ENCODE measurements at regions not wholly inside any gene's neighbourhood (a gene's known extent, or its start where the extent isn't known, plus 50 kb on each side); places are given as distances from the start of the nearest gene placed in this dataset.
"Not testable (repeated sequence)": the region's sequence is repeated elsewhere in the genome, so short reads cannot be mapped to it uniquely, and the experiment has no call there.

GRCh38 chr4:124943145-124943889, 230.8 kb upstream of the ANKRD50 start:
- no peak for DNase-seq (ENCODE audit: low spot score)

DNA sequence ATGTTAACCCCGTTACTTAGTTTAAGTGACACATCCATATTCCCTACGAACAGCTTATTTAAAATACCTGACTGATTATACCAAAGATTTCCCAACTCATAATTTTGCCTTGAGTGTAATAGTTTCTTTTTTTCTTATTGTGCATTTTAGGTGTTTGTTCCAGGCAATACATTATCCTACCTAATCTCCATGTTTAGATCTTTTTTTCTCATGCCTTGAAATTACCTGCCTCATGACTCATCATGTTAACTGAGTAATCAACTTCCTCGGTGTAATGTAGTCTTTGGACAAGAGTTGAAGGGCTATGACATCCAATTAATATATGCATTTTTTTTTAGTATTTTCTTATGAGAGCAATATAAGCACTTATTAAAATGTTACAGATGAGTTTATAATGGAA, 228.7 kb upstream of the ANKRD50 start:
- DNase-seq (ENCODE audit: low spot score), result no peak

- DNase-seq (ENCODE audit: low spot score), result no peak
Observed at GRCh38 chr4:124940387-124940786, 227.9 kb upstream of the ANKRD50 start.

- no peak for DNase-seq (ENCODE audit: low spot score)
Observed at GRCh38 chr4:124939908-124940307, 227.4 kb upstream of the ANKRD50 start.

- no peak for DNase-seq (ENCODE audit: low spot score)
Observed at GRCh38 chr4:124938836-124939235, 226.3 kb upstream of the ANKRD50 start.

- no peak for DNase-seq (ENCODE audit: low spot score)
Observed at GRCh38 chr4:124937993-124938392, 225.5 kb upstream of the ANKRD50 start.

DNA sequence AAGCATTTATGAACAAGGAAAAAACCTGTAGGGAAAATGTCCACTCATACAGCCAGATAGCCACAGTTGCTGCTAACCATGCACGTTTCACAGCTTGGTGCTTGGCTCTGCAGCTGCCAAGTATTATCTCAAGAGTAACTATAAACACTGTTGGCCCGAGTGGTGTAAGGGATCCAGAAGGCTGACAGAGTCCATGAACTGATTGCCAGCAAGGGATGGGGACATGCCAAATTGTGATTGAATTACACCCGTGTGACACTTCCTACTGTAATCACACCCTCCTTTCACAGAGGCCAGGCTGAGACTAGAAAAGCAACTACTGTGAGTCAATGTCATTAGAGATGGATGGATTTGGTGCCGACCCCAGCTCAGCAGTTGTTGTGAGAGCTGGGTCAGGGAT, 223.9 kb upstream of the ANKRD50 start:
- DNase-seq (ENCODE audit: low spot score), result peak; percentile 9

DNA sequence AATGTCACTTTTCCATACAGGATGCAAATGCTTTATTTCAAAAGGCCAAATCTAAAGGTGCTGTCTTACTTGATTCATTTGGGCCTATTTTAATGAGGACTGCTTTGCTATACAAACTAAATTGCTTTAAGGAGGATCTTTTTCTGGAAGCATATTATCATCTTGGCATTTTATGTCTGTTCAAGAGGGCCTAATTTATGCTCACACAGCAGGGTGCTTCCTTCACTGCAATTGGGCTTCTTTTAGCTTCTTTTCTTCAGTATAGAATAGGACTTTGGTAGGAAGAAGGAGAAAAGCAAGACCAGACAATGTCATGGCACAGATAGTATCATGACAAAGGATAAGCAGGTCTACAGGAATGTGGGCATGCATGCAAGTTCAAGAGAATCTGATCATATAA, 222.4 kb upstream of the ANKRD50 start:
- no peak for DNase-seq (ENCODE audit: low spot score)

GRCh38 chr4:124933521-124933920, 221.0 kb upstream of the ANKRD50 start:
- DNase-seq (ENCODE audit: low spot score), result no peak

DNA sequence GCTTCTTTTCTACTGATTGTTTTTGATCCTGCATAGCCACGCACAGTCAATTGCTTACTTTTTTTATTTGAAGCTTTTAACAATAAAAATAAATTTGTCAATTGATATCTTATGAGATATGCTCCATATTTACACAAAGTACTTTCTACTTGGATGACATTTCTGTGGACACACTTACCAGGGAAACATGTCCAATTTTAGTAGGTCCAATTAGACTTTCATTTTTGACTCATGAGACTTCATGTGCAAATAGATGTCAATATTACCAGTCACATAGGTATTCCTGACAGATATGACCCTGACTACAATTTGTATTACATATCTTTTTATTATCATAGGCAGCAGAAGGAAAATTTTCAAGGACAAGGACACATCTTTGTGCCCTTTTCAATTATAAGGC, 219.9 kb upstream of the ANKRD50 start:
- DNase-seq (ENCODE audit: low spot score), result no peak

DNA sequence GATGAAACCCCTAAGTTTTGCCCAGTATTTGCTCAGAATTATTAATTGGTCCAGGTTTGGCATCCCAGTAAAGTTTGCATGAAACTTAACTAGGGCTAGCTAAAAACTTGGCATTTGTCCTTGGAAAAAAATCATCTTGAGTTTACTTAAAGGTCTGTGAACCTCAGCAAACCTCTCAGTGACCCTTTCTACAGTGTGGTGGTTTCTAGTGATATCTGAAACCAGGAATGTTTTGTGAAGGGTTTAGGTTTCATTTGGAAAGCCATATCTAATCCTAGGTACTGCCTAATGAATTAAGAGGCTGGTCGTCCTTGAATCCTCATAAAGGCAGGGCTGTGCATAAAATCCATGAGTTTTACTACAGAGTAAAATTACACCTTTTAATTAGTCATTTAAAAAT, 218.5 kb upstream of the ANKRD50 start:
- no peak for DNase-seq (ENCODE audit: low spot score)

DNA sequence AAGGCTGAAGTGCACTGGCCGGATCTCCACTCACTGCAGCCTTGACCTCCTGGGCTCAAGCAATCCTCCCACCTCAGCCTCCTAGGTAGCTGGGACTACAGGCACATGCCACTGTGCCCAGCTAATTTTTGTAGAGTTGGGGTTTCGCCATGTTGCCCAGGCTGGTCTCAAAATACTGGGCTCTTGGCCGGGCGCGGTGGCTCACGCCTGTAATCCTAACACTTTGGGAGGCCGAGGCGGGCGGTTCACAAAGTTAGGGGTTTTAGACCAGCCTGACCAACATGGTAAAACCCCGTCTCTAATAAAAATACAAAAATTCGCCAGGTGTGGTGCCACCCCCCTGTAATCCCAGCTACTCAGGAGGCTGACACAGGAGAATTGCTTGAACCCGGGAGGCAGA, 210.2 kb upstream of the ANKRD50 start:
- DNase-seq (ENCODE audit: low spot score), result not testable (repeated sequence)

- DNase-seq (ENCODE audit: low spot score), result no peak
Observed at GRCh38 chr4:124918559-124919122, 206.1 kb upstream of the ANKRD50 start.

DNA sequence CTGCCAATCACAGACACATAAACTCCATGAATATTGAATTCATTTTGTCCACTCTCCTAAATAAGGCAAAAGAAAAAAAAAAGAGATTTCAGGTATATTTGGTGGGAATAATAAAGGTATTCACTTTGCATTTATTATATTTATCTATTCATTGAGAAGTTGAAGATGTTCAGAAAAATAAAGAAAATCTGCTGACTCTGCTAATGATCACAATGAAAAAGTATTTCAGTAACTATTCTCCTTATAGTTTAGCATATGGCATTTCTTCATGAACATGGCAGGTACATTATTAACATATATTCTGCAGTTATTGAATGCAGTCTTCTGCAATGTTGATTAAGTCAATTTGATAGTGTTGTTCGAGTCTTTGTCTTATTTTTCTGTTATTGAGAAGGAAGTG, 202.5 kb upstream of the ANKRD50 start:
- DNase-seq (ENCODE audit: low spot score), result no peak

DNA sequence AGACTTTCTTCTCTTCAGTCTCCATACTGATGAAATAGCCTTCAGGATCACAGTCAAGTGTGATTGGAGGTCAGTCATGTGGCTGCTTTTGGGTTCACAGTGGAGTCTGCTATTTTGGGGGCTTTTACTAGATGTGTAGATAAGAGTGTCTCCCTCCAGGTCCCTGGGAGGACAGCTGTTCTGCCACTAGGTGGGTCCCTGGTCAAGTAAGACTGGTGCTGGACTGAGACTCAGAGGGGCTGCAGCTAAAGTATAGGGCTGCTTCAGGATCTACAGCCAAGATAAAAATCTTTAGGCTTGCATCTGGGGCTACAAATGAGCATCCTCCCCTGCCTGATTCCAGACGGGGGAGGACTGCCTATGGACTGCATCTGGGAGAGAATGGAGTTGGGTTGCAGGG, 200.7 kb upstream of the ANKRD50 start:
- DNase-seq (ENCODE audit: low spot score), result no peak

DNA sequence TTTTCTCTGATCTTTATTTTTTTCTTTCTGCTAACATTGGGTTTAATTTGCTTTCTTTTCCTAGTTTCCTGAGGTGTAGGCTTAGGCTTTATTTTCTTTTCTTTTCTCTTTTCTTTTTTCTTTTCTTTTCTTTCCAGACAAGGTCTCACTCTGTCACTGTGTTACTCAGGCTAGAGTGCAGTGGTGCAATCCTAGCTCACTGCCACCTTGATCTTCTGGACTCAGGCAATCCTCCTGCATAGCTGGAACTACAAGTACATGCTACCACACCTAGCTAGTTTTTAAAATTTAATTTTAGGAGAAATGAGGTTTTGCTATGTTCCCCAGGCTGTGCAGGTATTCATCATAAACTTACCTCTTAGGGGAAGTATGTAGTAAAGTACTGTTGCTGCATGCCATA, 197.8 kb upstream of the ANKRD50 start:
- DNase-seq (ENCODE audit: low spot score), result no peak

DNA sequence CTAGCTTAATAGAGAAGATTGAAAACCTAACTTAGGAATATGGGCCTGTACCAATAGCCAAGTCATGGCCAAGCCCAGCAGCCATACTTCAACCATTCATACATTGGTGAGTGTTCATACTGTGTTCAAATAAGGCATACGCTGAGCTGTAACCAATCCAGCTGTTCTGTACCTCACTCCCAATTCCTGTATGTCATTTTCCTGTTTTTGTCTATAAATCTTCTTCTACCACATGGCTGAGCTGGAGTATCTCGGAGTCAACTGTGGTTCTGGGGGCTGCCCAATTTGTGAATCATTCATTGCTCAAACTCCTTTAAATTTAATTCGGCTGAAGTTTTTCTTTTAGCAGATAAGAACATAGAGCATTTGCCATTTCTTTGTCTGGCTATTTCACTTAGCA, 195.3 kb upstream of the ANKRD50 start:
- DNase-seq (ENCODE audit: low spot score), result no peak

DNA sequence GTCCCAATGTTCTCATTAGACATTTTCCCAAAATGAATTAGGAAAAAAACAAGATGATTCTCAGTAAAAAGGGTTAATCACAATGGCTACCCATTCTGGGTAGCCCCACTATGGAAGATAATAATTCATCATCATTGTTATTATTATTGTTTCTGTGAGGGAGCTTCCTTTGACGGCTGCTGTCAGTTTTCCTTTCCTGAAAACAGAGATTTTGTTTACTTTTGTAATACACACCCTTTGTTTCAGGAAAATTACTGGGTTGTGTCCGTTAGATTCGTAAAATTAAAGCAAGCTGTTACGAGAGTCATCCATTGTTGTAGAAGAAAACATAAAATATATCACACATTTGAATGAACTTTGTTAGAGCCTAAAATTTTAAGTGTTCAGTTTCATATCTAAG, 192.9 kb upstream of the ANKRD50 start:
- DNase-seq (ENCODE audit: low spot score), result no peak

GRCh38 chr4:124904723-124905388, 192.3 kb upstream of the ANKRD50 start:
- DNase-seq (ENCODE audit: low spot score), result no peak

DNA sequence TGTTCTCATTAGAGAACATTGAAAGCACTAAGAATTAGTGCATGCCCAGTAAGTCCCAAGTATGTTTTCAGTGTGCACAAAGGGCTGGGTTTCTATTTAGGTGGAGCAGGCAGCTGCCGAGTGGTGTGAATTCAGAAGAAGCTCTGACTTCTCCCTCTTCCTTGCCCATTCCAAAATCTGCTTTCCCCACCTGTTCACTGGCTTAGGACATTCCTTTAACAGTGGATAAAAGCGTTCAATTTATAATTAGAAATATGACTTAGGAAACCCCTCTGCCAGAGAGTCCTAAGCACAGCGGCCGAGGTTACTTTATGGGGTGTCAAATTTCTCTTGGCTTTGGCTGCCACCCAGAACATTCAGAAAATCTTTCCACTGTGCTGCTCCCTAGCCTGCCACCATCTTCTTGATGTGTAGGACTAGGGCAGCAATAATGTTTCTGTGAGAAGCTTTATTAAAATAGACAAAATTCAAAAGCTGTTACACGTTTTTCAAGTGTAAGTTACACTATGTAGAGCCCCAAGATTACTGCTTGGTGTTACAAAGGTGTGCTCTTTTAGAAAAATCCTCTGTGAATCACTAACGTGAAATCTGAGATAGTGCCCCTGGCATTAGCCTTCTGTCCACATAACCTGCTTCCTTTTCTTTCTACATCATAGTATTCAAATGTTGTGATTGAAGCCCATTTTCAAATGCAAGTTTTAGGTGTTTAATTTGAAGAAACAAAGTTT, 191.6 kb upstream of the ANKRD50 start:
- peak; percentile 29 for DNase-seq (ENCODE audit: low spot score)

GRCh38 chr4:124902001-124902515, 189.5 kb upstream of the ANKRD50 start:
- DNase-seq (ENCODE audit: low spot score), result no peak

DNA sequence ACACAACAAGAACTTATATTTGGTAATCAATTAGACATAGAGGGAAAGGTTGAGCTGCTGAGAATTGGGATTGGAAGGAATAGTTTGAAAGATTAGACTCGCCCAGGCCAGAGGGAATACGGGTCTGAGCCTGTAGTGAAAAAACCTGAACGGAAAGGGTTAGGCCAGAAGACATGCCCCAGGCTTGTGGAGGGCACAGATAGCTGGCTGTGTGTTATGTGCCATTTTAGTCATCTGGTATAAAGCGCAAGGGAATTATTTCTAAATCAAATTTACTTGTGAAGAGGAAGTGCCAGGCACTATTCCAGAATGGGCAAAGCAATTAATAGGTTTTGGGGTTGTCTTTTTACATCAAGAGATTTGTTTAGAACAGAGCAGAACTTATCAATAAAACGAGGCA, 187.5 kb upstream of the ANKRD50 start:
- DNase-seq (ENCODE audit: low spot score), result no peak

DNA sequence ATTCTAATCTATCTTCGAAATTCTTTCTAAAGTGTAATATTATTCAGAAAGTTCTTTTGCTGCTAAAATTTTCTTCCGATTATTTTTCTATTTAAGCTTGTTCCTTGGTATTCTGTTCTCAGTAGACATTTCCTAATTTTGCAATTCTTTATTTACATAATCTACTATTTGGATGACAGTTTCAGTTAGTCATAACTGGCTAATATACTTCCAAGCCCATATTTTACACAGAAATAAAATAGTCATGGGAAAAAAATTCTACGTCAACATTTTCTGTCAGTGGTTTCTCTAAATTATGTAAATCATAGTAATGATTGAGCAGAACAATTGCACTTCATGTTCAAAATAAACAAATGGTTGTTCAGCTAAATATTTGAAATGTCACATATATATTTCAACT, 178.0 kb upstream of the ANKRD50 start:
- no peak for DNase-seq (ENCODE audit: low spot score)

Measured in iPS-NIHi11 (cell line).